ENCODE measurements at regions not wholly inside any gene's neighbourhood (a gene's known extent, or its start where the extent isn't known, plus 50 kb on each side); places are given as distances from the start of the nearest gene placed in this dataset.

DNA sequence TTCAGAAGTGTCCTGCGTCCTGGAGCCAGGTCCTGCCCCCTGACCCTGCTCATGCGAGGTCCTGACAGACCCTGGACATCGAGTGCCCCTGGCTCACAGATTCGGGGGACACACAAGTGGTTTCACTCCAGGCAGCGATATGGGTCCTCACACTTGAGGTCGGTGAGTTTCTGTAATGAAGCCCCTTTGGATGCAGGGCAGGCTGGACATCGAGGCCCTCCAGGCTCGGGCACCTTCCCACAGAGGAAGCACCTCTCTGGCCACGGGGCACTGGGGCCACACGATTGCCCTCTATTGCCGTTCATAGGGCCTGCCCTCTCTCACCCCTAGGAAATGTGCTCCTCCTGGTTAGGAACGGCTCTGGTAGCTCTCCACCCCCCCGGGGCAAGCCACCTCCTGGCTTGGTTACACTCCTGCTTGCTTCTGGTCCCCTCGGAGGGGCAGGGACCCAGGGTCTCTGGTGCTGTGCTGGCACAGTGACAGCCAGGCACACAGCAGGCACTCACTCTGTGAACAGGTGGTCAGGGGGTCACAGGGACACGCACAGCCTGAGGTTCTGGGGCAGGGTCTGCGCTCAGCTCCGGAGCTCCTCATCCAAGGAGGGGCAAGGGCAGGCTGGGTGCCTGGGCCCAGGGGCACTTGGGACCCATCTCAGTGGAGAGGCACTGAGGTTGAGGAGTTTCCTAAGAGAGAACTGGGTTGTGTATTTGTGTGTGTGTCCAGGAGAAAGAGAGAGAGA lies 907.7 kb downstream of the BRD1 start:
- TF ChIP-seq SOX6 (IDR thresholded peaks at IDR 0.05), result no peak
- TF ChIP-seq SOX6 (CRISPR knock-in tag; IDR thresholded peaks at IDR 0.05), result no peak
- TF ChIP-seq EZH2 (conservative IDR thresholded peaks at IDR 0.05; ENCODE audit: low read depth, low read length), result no peak
- TF ChIP-seq RNF2 (conservative IDR thresholded peaks at IDR 0.05; ENCODE audit: low read depth), result no peak
- TF ChIP-seq SMARCE1 (IDR thresholded peaks at IDR 0.05; ENCODE audit: borderline replicate concordance), result no peak
- TF ChIP-seq CHD4 (IDR thresholded peaks at IDR 0.05; ENCODE audit: borderline replicate concordance, low read length), result no peak
- no peak for TF ChIP-seq PRDM4 (CRISPR knock-in tag; IDR thresholded peaks at IDR 0.05; ENCODE audit: borderline replicate concordance)

All from HepG2 (cell line).